ENCODE measurements at regions not wholly inside any gene's neighbourhood (a gene's known extent, or its start where the extent isn't known, plus 50 kb on each side); places are given as distances from the start of the nearest gene placed in this dataset.

DNA sequence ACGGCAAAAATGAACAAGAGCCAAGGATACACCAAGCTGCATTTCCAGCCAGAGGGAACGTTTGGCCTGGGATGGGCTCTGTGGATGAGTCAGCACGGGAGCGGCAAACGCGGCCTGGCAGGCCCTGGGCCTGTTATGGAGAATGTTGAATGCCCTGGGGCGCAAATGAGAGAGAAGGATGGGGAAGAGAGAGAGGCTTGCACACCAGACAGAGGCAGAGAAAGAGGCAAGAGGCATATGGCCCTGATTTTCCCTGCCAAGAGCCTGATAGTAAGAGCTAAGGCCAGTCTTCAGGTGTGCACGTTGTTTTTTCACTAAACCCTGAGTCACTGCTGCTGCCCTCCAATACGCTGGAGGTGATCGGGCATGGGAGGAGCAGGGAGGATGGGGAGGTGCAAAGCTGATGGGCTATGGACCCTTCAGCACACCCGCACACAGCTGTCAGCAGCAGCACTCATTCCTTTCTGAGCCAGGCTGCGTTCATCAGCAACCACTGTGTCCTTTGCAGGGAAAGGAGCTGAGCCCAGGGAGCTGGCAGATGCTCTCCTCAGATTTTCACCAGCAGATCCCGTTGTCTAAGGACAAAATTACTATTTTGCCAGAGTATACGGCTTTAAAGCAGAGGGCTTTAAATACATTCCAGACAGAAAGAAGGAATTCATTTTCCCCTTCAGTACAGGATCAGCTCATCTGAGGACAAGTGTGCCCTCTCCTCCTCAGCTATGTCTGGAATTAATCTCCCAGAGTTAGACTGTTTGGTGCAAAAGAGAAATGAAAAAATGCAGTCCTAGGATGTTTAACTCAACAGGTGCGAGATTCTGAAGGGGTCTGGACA, 61.7 kb upstream of the SLC22A23 start:
- in situ Hi-C loops (cut with MboI; ENCODE audit: low pct_unique_long_range_greater_than_20kb, low sequenced_read_pairs) = no loop called here
- no peak for DNase-seq

DNA sequence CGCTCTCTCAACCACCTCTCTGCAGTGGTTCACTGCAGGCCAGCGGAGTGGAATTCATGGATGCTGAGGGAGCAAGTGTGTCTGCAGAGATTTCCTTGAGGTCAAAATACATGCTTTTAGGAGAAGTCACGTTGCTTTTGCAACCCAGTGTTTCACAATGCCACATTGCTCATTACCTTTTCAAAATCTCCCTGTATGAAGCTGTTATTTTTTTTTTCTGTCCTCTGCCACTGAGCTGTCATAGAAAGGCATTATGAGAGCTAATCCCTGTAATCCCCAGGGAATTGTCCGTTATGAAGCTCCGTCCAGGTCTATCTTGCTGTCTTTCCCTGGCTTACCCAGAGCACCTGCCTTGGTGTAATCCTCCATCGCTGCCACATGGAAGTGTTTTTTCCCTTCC, 60.5 kb upstream of the SLC22A23 start:
- no peak for DNase-seq
- in situ Hi-C loops (cut with MboI; ENCODE audit: low pct_unique_long_range_greater_than_20kb, low sequenced_read_pairs) = no loop called here

DNA sequence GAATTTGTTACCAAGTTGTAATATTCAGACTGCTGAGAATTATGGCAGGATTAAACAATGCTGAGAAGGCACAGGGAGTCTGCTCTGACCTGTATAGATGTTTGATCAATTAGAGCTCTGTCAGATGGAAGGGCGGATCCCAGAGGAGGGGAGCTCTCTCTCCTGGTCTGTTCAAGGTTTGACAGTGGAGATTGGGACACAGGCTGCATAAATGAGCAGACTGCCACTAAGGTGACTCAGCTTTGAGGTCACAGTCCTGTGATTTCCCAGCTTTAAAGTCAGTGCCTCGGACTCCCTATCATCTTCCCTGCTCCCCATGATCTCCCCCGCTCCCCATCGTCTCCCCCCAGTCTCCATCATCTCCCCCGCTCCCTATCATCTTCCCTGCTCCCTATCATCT, 59.2 kb upstream of the SLC22A23 start:
- in situ Hi-C loops (cut with MboI; ENCODE audit: low pct_unique_long_range_greater_than_20kb, low sequenced_read_pairs) = no loop called here
- DNase-seq = no peak

- no peak for DNase-seq
- in situ Hi-C loops (cut with MboI; ENCODE audit: low pct_unique_long_range_greater_than_20kb, low sequenced_read_pairs) = no loop called here
These were observed 58.8 kb upstream of the SLC22A23 start for GRCh38 chr6:3515669-3516068.

DNA sequence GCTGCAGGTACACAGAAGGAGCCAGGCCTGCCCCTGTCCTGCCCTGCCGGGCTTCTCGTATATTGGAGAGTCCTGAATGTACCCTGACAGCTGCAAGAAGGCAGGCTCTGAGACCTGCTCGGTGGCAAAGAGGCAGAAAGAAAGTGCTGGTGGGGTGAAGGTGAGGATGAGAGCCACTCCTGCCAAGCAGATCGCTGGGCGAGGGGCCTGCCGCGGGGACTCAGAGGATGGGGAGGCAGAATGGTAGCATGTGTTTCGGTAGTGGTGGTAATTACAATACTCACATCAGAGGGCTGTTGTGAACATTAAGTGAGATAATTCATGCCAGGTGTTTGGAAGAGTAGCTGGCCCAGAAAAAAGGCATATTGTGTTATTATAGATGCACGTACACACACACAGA, 56.6 kb upstream of the SLC22A23 start:
- in situ Hi-C loops (cut with MboI; ENCODE audit: low pct_unique_long_range_greater_than_20kb, low sequenced_read_pairs) = no loop called here

GRCh38 chr6:3512832-3513231, 56.0 kb upstream of the SLC22A23 start:
- no peak for DNase-seq
- in situ Hi-C loops (cut with MboI; ENCODE audit: low pct_unique_long_range_greater_than_20kb, low sequenced_read_pairs) = no loop called here

More for the DNA sequence above, 56.6 kb upstream of the SLC22A23 start:
- DNase-seq = no peak

DNA sequence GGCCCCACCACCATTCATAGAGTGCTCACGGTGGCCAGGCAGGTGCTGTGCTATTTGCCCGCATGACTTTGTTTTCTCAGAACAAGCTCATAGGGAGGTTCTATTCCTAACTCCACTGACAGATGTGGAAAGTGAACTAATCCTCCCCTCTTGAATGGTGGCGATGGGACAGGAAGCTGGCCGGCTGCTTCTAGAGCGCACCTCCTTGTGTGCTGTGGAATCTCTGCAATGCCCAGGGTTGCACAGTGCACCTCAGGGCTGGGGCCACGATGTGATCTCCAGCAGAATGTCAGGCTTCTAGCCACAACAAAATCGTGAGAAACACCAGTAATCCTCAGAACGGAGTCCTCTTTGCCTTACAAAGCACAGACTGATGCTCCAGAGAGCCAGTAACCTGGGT, 53.8 kb upstream of the SLC22A23 start:
- no peak for DNase-seq
- in situ Hi-C loops (cut with MboI; ENCODE audit: low pct_unique_long_range_greater_than_20kb, low sequenced_read_pairs) = no loop called here

- in situ Hi-C loops (cut with MboI; ENCODE audit: low pct_unique_long_range_greater_than_20kb, low sequenced_read_pairs) = no loop called here
- no peak for DNase-seq
These were observed 53.3 kb upstream of the SLC22A23 start for GRCh38 chr6:3510178-3510577.

- in situ Hi-C loops (cut with MboI; ENCODE audit: low pct_unique_long_range_greater_than_20kb, low sequenced_read_pairs) = no loop called here
- no peak for DNase-seq
These were observed 52.5 kb upstream of the SLC22A23 start for GRCh38 chr6:3509336-3509735.

DNA sequence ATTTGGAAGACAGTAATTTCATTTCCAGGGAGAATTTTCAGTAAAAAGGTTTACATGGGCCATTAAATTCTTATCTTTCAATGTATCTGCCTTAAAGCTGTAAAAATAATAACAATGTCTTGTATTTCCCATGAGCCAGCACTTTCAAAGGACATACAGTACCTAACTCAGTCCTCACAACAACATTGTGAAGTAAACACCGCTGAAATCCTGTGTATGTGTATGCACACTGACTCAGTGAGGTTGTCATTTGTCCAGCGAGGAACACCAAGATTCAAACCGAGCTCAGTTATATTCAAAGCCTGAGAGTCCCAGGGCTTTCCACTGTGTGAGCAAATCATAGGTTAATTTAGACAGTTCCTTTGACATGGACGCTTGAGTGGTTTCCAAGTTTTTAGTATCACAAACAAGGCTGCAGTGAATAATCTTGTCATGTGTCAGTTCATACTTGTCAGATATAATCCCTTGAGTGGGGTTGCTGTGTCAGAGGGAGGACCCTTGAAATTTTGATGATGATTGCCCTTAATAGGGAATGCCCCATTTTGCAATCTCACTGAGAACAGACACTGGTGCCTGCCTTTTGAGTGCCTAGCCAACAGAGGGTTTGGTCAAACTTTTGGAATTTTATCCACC, 50.0 kb upstream of the SLC22A23 start:
- in situ Hi-C loops (cut with MboI; ENCODE audit: low pct_unique_long_range_greater_than_20kb, low sequenced_read_pairs) = no loop called here
- no peak for DNase-seq
